22Rv1 (cell line): ENCODE measurements at regions not wholly inside any gene's neighbourhood (a gene's known extent, or its start where the extent isn't known, plus 50 kb on each side); places are given as distances from the start of the nearest gene placed in this dataset.
"Not testable (repeated sequence)": the region's sequence is repeated elsewhere in the genome, so short reads cannot be mapped to it uniquely, and the experiment has no call there.

Experiments
- H3K27ac ChIP-seq: fragments of 450-650 bp; 2 replicates; pipeline ENCODE4 v1.5.1; 2017
- ZFX ChIP-seq: fragments of 450-650 bp; IDR thresholded peaks from 2 replicates; pipeline ENCODE4 v1.6.1; 2017; ENCODE audit warnings: antibody characterized with exemption, borderline replicate concordance
- TF ChIP-seq, protein P1 (sequence below): fragments of 450-650 bp; IDR thresholded peaks from 2 replicates; pipeline ENCODE4 v1.5.1; 2017; ENCODE audit warnings: mild to moderate bottlenecking

DNA sequence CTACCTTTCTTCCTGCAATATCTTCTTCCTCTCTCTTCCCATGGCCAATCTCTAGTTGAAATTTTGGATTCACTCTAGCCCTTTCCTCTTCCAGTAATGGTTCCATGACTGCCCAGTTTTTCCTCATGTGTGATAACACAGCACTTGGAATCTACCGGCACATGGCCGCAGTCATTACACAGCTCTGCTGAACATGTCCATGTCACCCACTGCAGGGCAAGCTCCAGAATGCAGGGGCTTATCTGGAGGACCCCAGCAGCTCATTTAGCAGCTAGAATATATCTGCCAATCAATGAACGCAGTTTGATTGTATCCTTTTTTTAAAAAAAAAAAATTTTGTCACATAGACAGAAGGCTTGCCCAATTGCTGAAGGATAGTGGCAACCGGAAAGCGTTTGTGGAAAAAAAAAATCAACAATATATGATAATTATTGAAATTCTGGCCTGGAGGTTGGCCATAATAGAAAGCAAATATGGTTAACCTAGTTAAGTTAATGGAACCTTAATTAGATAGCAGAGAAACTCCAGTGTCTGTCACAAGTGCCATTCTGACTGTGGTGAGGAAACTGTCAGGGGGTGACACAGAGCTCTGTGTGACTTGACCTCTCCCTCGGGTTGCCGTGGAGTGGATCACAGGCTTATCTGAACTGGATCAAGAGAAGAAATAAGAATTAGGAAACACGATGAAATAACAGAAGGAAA, 426.7 kb downstream of the LIG4 start:
- TF ChIP-seq, protein P1, sequence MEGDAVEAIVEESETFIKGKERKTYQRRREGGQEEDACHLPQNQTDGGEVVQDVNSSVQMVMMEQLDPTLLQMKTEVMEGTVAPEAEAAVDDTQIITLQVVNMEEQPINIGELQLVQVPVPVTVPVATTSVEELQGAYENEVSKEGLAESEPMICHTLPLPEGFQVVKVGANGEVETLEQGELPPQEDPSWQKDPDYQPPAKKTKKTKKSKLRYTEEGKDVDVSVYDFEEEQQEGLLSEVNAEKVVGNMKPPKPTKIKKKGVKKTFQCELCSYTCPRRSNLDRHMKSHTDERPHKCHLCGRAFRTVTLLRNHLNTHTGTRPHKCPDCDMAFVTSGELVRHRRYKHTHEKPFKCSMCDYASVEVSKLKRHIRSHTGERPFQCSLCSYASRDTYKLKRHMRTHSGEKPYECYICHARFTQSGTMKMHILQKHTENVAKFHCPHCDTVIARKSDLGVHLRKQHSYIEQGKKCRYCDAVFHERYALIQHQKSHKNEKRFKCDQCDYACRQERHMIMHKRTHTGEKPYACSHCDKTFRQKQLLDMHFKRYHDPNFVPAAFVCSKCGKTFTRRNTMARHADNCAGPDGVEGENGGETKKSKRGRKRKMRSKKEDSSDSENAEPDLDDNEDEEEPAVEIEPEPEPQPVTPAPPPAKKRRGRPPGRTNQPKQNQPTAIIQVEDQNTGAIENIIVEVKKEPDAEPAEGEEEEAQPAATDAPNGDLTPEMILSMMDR = no peak
- H3K27ac ChIP-seq = no peak overlapping the region

DNA sequence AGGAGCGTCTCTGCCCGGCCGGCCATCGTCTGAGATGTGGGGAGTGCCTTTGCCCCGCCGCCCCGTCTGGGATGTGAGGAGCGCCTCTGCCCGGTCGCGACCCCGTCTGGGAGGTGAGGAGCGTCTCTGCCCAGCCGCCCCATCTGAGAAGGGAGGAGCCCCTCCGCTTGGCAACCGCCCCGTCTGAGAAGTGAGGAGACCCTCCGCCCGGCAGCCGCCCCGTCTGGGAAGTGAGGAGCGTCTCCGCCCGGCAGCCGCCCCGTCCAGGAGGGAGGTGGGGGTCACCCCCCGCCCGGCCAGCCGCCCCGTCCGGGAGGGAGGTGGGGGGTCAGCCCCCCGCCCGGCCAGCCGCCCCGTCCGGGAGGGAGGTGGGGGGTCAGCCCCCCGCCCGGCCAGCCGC, 432.7 kb downstream of the LIG4 start:
- H3K27ac ChIP-seq = not testable (repeated sequence)

DNA sequence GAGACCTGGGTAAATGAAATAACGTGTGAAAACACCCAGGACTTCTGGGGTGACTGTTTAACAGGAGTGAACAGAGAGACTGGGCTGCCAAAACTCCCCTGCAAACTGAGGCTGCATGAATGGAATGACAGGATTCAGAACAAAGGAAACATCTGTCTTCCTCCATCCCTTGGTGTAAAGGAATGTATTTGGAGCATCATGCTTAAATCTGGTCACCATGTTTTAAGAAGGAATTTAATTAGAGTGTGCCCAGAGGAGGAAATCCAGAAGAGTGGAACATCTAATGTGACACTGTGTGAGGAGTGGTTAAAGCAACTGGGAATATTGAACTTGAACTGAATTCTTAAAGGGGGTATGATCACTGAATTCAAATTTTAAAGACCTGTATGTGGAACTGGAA, 437.2 kb downstream of the LIG4 start:
- no peak for TF ChIP-seq ZFX
- TF ChIP-seq, protein P1 = no peak
- H3K27ac ChIP-seq = no peak overlapping the region

DNA sequence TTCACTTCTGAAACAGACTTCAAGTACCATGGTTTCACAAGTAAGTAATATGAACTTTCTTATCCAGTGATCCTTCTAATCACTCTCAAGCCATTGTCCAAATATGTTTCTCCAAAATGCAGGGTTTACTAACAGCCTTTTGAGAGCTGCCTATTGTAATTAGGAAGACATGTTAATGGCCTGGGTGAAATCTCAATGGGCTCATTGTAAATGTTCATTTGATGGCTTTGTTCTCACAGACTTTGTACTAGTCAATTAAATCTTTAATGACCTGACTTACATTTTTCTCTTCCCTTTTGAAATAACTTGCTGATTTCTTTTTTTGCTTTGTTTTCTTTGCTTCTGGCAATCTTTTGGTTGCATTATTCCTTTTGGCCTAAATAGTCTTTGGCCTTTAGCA, 444.8 kb downstream of the LIG4 start:
- no peak overlapping the region for H3K27ac ChIP-seq
- TF ChIP-seq, protein P1 = no peak
- no peak for TF ChIP-seq ZFX

DNA sequence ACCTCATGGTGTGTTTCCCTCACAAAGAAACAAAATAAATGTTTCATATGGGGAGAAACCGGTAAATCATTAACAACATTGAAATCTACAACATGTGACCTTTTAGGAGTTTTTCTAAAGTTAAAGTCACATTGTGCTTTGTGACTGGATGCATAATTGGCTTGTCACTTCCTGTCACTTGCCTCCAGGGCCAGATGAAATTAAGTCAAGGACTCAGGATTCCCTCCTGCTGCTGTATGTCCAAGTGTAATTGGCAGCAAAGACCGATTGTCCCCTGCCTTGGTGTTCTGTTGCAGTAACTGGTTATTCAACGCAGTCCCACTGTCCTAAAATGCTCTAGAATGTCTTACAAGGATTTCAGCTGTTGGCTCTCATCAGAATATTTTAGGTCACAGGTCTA, 448.2 kb downstream of the LIG4 start:
- no peak for TF ChIP-seq ZFX
- TF ChIP-seq, protein P1 = no peak
- H3K27ac ChIP-seq = no peak overlapping the region

DNA sequence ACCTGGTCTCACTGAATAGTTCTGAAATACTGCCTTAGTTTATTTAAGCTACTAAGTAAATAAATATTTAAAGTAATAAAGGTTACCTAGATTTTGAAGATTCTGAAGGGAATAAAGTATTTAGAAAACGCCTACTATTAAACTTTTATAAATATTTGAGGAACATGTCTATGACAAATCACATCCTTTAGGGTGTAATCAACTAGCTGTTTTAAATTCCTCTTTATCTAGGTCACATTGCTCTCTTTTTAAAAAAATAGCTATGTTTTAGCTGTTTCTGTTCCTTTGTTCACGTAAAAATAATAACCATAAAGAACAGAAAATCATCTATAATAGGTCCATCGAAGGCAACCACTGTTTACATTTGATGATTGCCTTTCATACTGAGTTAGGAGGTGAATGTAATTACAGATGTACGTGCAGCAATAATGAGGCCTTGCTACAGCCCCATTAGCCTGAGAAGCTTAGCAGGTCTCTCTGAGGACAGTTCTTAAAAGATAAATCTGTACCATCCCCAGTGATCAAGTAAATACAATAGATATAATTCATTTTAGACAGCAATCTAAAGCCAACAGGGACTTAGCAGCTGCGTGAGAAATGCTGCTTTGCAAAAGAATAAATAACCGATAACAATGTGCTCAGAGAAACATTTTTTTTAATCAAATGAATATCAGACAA, 449.5 kb downstream of the LIG4 start:
- TF ChIP-seq ZFX = no peak
- TF ChIP-seq, protein P1 = no peak

DNA sequence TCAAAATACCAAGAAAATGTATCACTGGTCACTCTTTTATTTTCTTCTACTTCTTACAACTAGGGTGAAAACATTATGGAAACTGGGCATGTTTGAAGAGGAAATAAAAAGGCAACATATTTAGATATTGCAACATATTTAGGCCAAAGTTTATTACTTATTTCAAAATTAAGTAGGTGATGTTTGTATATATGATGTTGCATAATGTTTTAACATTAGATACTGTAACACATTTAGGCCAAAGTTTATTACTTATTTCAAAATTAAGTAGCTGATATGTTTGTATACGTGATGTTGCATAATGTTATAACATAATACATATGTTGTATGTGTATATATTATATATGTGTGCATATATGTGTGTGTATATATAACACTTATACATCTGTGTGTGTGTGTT, 451.3 kb downstream of the LIG4 start:
- no peak for TF ChIP-seq ZFX
- TF ChIP-seq, protein P1 = no peak
- no peak overlapping the region for H3K27ac ChIP-seq

More for the DNA sequence above, 449.5 kb downstream of the LIG4 start:
- no peak overlapping the region for H3K27ac ChIP-seq
